HepG2 (cell line): ENCODE measurements at regions not wholly inside any gene's neighbourhood (a gene's known extent, or its start where the extent isn't known, plus 50 kb on each side); places are given as distances from the start of the nearest gene placed in this dataset.

Experiments
- CENPBD1 ChIP-seq: sonication (generic); formaldehyde crosslinking; IDR thresholded peaks from 2 replicates; pipeline ENCODE4 v1.8.0; 2022; ENCODE audit warnings: missing genetic modification reagents, low read depth, mild to moderate bottlenecking, borderline replicate concordance
- GLMP ChIP-seq: sonication (generic); formaldehyde crosslinking; IDR thresholded peaks from 2 replicates; pipeline ENCODE4 v1.9.0; 2021; ENCODE audit warnings: missing genetic modification reagents, mild to moderate bottlenecking, borderline replicate concordance
- MIER3 ChIP-seq: IDR thresholded peaks from 2 replicates; pipeline ENCODE4 v1.6.1; 2016; ENCODE audit warnings: missing compliant biosample characterization, borderline replicate concordance
- RBAK ChIP-seq: sonication (generic); formaldehyde crosslinking; IDR thresholded peaks from 2 replicates; pipeline ENCODE4 v1.5.1; 2020; ENCODE audit warnings: mild to moderate bottlenecking, missing genetic modification reagents
- ZKSCAN1 ChIP-seq: fragments of 150-350 bp; IDR thresholded peaks from 2 replicates; pipeline ENCODE4 v1.6.1; 2014; ENCODE audit warnings: low read length
- ZNF350 ChIP-seq: sonication (generic); formaldehyde crosslinking; IDR thresholded peaks from 2 replicates; pipeline ENCODE4 v1.4.0; 2020; ENCODE audit warnings: mild to moderate bottlenecking, low read depth, missing genetic modification reagents, borderline replicate concordance

DNA sequence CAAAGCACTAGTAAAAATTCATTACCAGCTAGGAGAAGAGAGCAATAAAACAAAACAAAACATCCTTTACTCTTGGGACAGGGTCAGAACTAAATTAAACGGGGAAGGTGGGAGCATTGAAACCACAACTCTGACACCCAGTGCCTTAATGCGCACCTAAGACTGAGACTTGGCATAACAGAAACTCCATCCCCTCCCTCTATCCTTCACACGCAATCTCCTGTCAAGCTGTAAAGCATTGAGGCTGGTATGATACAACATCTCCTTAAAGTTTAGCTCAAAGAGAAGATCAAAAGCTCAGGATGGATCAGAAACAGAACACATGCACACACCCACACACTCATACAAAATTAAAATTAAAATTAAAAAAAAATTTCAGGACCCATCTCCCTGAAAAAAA is 951.3 kb downstream of the STIM2 start:
- no peak for TF ChIP-seq RBAK
- no peak for TF ChIP-seq MIER3 (CRISPR knock-in tag)
- no peak for TF ChIP-seq CENPBD1
- TF ChIP-seq ZKSCAN1, result no peak
- TF ChIP-seq ZNF350, result no peak
- no peak for TF ChIP-seq GLMP (CRISPR knock-in tag)
